ENCODE measurements at regions not wholly inside any gene's neighbourhood (a gene's known extent, or its start where the extent isn't known, plus 50 kb on each side); places are given as distances from the start of the nearest gene placed in this dataset.
"Not testable (repeated sequence)": the region's sequence is repeated elsewhere in the genome, so short reads cannot be mapped to it uniquely, and the experiment has no call there.

GRCh38 chr1:70811815-70812214 lies 235.8 kb downstream of the PTGER3 start:
- no peak for DNase-seq (ENCODE audit: low read depth in 3 of 3, low spot score in 2 of 3)

GRCh38 chr1:70812442-70813109 lies 235.0 kb downstream of the PTGER3 start:
- no peak for DNase-seq (ENCODE audit: low read depth in 3 of 3, low spot score in 2 of 3)

- no peak for DNase-seq (ENCODE audit: low read depth in 3 of 3, low spot score in 2 of 3)
Observed at GRCh38 chr1:70818401-70818800, 229.2 kb downstream of the PTGER3 start.

- DNase-seq (ENCODE audit: low read depth in 3 of 3, low spot score in 2 of 3), result no peak
Observed at GRCh38 chr1:70819231-70819630, 228.4 kb downstream of the PTGER3 start.

- DNase-seq (ENCODE audit: low read depth in 3 of 3, low spot score in 2 of 3), result no peak
Observed at GRCh38 chr1:70819785-70820184, 227.8 kb downstream of the PTGER3 start.

GRCh38 chr1:70820396-70820795 lies 227.2 kb downstream of the PTGER3 start:
- no peak for DNase-seq (ENCODE audit: low read depth in 3 of 3, low spot score in 2 of 3)

GRCh38 chr1:70820995-70821394 lies 226.6 kb downstream of the PTGER3 start:
- DNase-seq (ENCODE audit: low read depth in 3 of 3, low spot score in 2 of 3), result no peak

- DNase-seq (ENCODE audit: low read depth in 3 of 3, low spot score in 2 of 3), result no peak
Observed at GRCh38 chr1:70826428-70826827, 221.2 kb downstream of the PTGER3 start.

- DNase-seq (ENCODE audit: low read depth in 3 of 3, low spot score in 2 of 3), result no peak
Observed at GRCh38 chr1:70827030-70827429, 220.6 kb downstream of the PTGER3 start.

GRCh38 chr1:70828177-70828576 lies 219.4 kb downstream of the PTGER3 start:
- no peak for DNase-seq (ENCODE audit: low read depth in 3 of 3, low spot score in 2 of 3)

- not testable (repeated sequence) for DNase-seq (ENCODE audit: low read depth in 3 of 3, low spot score in 2 of 3)
Observed at GRCh38 chr1:70834365-70834764, 213.3 kb downstream of the PTGER3 start.

GRCh38 chr1:70836456-70836855 lies 211.2 kb downstream of the PTGER3 start:
- no peak for DNase-seq (ENCODE audit: low read depth in 3 of 3, low spot score in 2 of 3)

GRCh38 chr1:70840260-70840953 lies 207.2 kb downstream of the PTGER3 start:
- DNase-seq (ENCODE audit: low read depth in 3 of 3, low spot score in 2 of 3), result no peak

- DNase-seq (ENCODE audit: low read depth in 3 of 3, low spot score in 2 of 3), result no peak
Observed at GRCh38 chr1:70842562-70842961, 205.1 kb downstream of the PTGER3 start.

- no peak for DNase-seq (ENCODE audit: low read depth in 3 of 3, low spot score in 2 of 3)
Observed at GRCh38 chr1:70843452-70843851, 204.2 kb downstream of the PTGER3 start.

GRCh38 chr1:70847013-70847412 lies 200.6 kb downstream of the PTGER3 start:
- no peak for DNase-seq (ENCODE audit: low read depth in 3 of 3, low spot score in 2 of 3)

GRCh38 chr1:70855203-70855602 lies 192.4 kb downstream of the PTGER3 start:
- DNase-seq (ENCODE audit: low read depth in 3 of 3, low spot score in 2 of 3), result no peak

- no peak for DNase-seq (ENCODE audit: low read depth in 3 of 3, low spot score in 2 of 3)
Observed at GRCh38 chr1:70856201-70856600, 191.4 kb downstream of the PTGER3 start.

GRCh38 chr1:70863239-70863638 lies 184.4 kb downstream of the PTGER3 start:
- no peak for DNase-seq (ENCODE audit: low read depth in 3 of 3, low spot score in 2 of 3)

- DNase-seq (ENCODE audit: low read depth in 3 of 3, low spot score in 2 of 3), result no peak
Observed at GRCh38 chr1:70864302-70864701, 183.3 kb downstream of the PTGER3 start.

GRCh38 chr1:70866542-70867264 lies 180.9 kb downstream of the PTGER3 start:
- DNase-seq (ENCODE audit: low read depth in 3 of 3, low spot score in 2 of 3), result no peak

GRCh38 chr1:70871790-70872189 lies 175.8 kb downstream of the PTGER3 start:
- DNase-seq (ENCODE audit: low read depth in 3 of 3, low spot score in 2 of 3), result no peak
